Endothelial cell of umbilical vein (primary cell): ENCODE measurements at regions not wholly inside any gene's neighbourhood (a gene's known extent, or its start where the extent isn't known, plus 50 kb on each side); places are given as distances from the start of the nearest gene placed in this dataset.
"Not testable (repeated sequence)": the region's sequence is repeated elsewhere in the genome, so short reads cannot be mapped to it uniquely, and the experiment has no call there.

Source experiments
- BruUV-seq: library from RNA; stranded (reverse); fragments of 400-500 nt; replicated peaks from 2 replicates; lab custom pipeline; 2021; lab: Mats Ljungman, UMichigan
- CTCF ChIA-PET: fragments of 300-600, 350-600 bp; sonication (Branson Sonifier 250); formaldehyde crosslinking; loops from one replicate; lab custom pipeline; 2021; ENCODE audit warnings: antibody characterized with exemption, inconsistent platforms; lab: Charles Lee
- POLR2A ChIA-PET: fragments of 300-600, 350-600 bp; sonication (Branson Sonifier 250); formaldehyde crosslinking; loops from one replicate; lab custom pipeline; 2021; ENCODE audit warnings: antibody characterized with exemption, inconsistent platforms; lab: Charles Lee
- DNase-seq: peaks from one replicate; pipeline ENCODE4 v3.0.0-alpha.2; 2011; ENCODE audit warnings: low read depth, low spot score
- FAIRE-seq: peaks from 2 replicates; lab custom pipeline; 2011; peaks lifted over from hg19 to GRCh38; lab: Jason Lieb, UNC
- H2AFZ ChIP-seq: 2 replicates; pipeline ENCODE4 v1.6.0; 2012; ENCODE audit warnings: low read depth, low read length, control low read depth, inconsistent platforms
- H3K27ac ChIP-seq: 2 replicates; pipeline ENCODE4 v1.5.1; 2011; ENCODE audit warnings: low read depth, mild to moderate bottlenecking, control low read depth, low read length, moderate library complexity; ENCODE audit not compliant: insufficient read depth
- H3K27me3 ChIP-seq, 2 experiments: 2 replicates each; pipeline versions ENCODE4 v1.6.0 to v1.6.1; 2011; ENCODE audit warnings: low read length in 2 of 2, mixed read lengths in 1 of 2; ENCODE audit not compliant: control insufficient read depth in 2 of 2, insufficient read depth in 2 of 2
- H3K36me3 ChIP-seq, 2 experiments: 2 replicates in 1 of 2; 3 replicates in 1 of 2; pipeline ENCODE4 v1.5.1; 2011; ENCODE audit warnings: low read length in 2 of 2, mild to moderate bottlenecking in 1 of 2, moderate library complexity in 1 of 2; ENCODE audit not compliant: control insufficient read depth in 2 of 2, insufficient read depth in 2 of 2; ENCODE audit errors: extremely low read depth in 1 of 2
- H3K4me1 ChIP-seq: 3 replicates; pipeline ENCODE4 v1.5.1; 2011; ENCODE audit warnings: mild to moderate bottlenecking, low read length; ENCODE audit not compliant: control insufficient read depth, insufficient read depth; ENCODE audit errors: extremely low read depth
- H3K4me2 ChIP-seq: 2 replicates; pipeline ENCODE4 v1.6.1; 2011; ENCODE audit warnings: low read length, control low read depth, mixed read lengths; ENCODE audit not compliant: insufficient read depth
- H3K4me3 ChIP-seq, 3 experiments: fragments of 200-600 bp in 1 of 3; sonication (generic), shearing (Covaris generic) in 1 of 3; replicated peaks in 1 of 3; 2 replicates each; pipeline ENCODE4 v1.5.1; 2011 to 2016; ENCODE audit warnings: control low read depth in 3 of 3, low read length in 3 of 3, mild to moderate bottlenecking in 2 of 3, inconsistent platforms in 1 of 3, low read depth in 1 of 3, moderate library complexity in 1 of 3; ENCODE audit not compliant: insufficient read depth in 1 of 3
- H3K79me2 ChIP-seq: 2 replicates; pipeline ENCODE4 v1.6.0; 2012; ENCODE audit warnings: low read length, inconsistent platforms; ENCODE audit not compliant: control insufficient read depth, insufficient read depth
- H3K9ac ChIP-seq: replicated peaks from 2 replicates; pipeline ENCODE3; 2011; ENCODE audit warnings: low read length, control low read depth; ENCODE audit not compliant: insufficient read depth; ENCODE audit errors: extremely low read depth
- H3K9me1 ChIP-seq: replicated peaks from 3 replicates; pipeline ENCODE4 v1.6.0; 2011; ENCODE audit warnings: mild to moderate bottlenecking, low read length; ENCODE audit not compliant: control insufficient read depth, insufficient read depth; ENCODE audit errors: extremely low read depth
- H3K9me3 ChIP-seq: replicated peaks from 2 replicates; pipeline ENCODE4 v1.5.1; 2012; ENCODE audit warnings: low read length, inconsistent platforms; ENCODE audit not compliant: control insufficient read depth, insufficient read depth
- H4K20me1 ChIP-seq: replicated peaks from 2 replicates; pipeline ENCODE3; 2011; ENCODE audit warnings: mild to moderate bottlenecking, low read length; ENCODE audit not compliant: control insufficient read depth, insufficient read depth; ENCODE audit errors: extremely low read depth
- CTCF ChIP-seq, 2 donors: IDR thresholded peaks; 1 replicate in 1 of 2; 2 replicates in 1 of 2; pipeline ENCODE4 v1.5.1; 2011; ENCODE audit warnings: low read length in 2 of 2, mild to moderate bottlenecking in 2 of 2, moderate library complexity in 2 of 2, control low read depth in 1 of 2, inconsistent platforms in 1 of 2, low read depth in 1 of 2; ENCODE audit not compliant: insufficient read depth in 1 of 2; ENCODE audit errors: extremely low read depth in 1 of 2
- dilution Hi-C: fragments of 300-500 bp; cut with MboI; formaldehyde crosslinking; loops from one replicate; pipeline ENCODE4 v1.15.0; 2019; ENCODE audit warnings: low sequenced_read_pairs; ENCODE audit not compliant: extremely low pct_ligation_motif_present
- intact Hi-C: fragments of 100-400 bp; cut with micrococcal nuclease; formaldehyde crosslinking; loops from one replicate; pipeline ENCODE4 v1.10.0; 2022
- TF ChIP-seq, protein P1 (sequence below): IDR thresholded peaks from 2 replicates; pipeline ENCODE4 v1.6.1; 2011; ENCODE audit not compliant: insufficient read depth, insufficient read length

DNA sequence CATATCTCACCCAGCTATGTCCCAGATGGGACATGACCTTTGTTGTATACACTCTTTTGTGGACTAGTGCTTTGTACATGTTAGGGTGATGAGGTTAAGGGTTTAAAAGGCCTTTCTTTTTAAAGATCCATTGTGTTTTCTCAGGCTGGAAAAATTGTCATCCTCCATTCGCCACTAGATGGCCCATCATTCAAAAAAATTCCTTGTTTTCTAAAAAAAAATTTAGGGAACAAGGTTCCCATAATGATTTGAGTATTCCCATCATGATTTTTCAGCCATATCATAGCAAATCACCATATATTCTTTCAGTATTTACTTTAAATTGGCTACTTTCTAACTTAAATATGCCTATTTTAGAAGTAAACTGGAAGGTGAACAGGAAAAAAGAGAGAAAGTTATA, 91.9 kb upstream of the TMEM164 start:
- no peak overlapping the region for H3K4me3 ChIP-seq
- no peak overlapping the region for H3K27ac ChIP-seq
- no peak overlapping the region for H2AFZ ChIP-seq
- no peaks in the 10 kb centered on the region for H3K27me3 ChIP-seq
- ChIA-PET CTCF (interaction anchor here (0.8 to 5.6 kb wide), 15 partner anchors 9 to 239 kb away, joined by 3 to 98 read pairs (median 6); partner anchors contain the start of gene TMEM164), POLR2A (no interaction called here)
- FAIRE-seq: no peak
- no peak overlapping the region for H3K9ac ChIP-seq
- no peaks in the 10 kb centered on the region for H3K9me1 ChIP-seq
- no peak overlapping the region for H3K4me2 ChIP-seq
- DNase-seq: peak; percentile 27
- TF ChIP-seq, protein P1, sequence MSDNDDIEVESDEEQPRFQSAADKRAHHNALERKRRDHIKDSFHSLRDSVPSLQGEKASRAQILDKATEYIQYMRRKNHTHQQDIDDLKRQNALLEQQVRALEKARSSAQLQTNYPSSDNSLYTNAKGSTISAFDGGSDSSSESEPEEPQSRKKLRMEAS: no peak
- TF ChIP-seq CTCF (IDR thresholded peaks at IDR 0.05; ENCODE audit: extremely low read depth in 1 of 2, insufficient read depth in 1 of 2, low read depth in 1 of 2, low read length in 2 of 2): peak; percentile 17 to 18
- H3K79me2 ChIP-seq: no peaks in the 10 kb centered on the region
- dilution Hi-C loops (no loop called here), intact Hi-C loops (loop anchor here (1.0 to 2.0 kb wide), 4 partner anchors 91 to 502 kb away; no protein-coding TSS in a partner anchor)
- no peaks in the 10 kb centered on the region for H4K20me1 ChIP-seq
- no peaks in the 10 kb centered on the region for H3K4me1 ChIP-seq
- H3K9me3 ChIP-seq: no peaks in the 10 kb centered on the region
- no TSS peak for BruUV-seq
- H3K36me3 ChIP-seq: no peaks in the 10 kb centered on the region

GRCh38 chrX:109912993-109913392, 89.9 kb upstream of the TMEM164 start:
- CTCF ChIA-PET: interaction anchor here (5.6 kb wide), 1 partner anchor 234 kb away, joined by 98 read pairs; no protein-coding TSS in a partner anchor
- H3K27me3 ChIP-seq, intact Hi-C loops, H2AFZ ChIP-seq, POLR2A ChIA-PET, DNase-seq, H3K79me2 ChIP-seq, dilution Hi-C loops, H3K36me3 ChIP-seq, H3K9me1 ChIP-seq, BruUV-seq, H3K9ac ChIP-seq, H4K20me1 ChIP-seq, H3K27ac ChIP-seq, H3K4me1 ChIP-seq, H3K9me3 ChIP-seq, H3K4me2 ChIP-seq, H3K4me3 ChIP-seq, FAIRE-seq: not testable (repeated sequence)
